NCI-H226 (cell line): ENCODE measurements at regions not wholly inside any gene's neighbourhood (a gene's known extent, or its start where the extent isn't known, plus 50 kb on each side); places are given as distances from the start of the nearest gene placed in this dataset.
"Not testable (repeated sequence)": the region's sequence is repeated elsewhere in the genome, so short reads cannot be mapped to it uniquely, and the experiment has no call there.

ENCODE experiments used
- DNase-seq: peaks from one replicate; pipeline ENCODE4 v3.0.0-alpha.2; 2015

DNA sequence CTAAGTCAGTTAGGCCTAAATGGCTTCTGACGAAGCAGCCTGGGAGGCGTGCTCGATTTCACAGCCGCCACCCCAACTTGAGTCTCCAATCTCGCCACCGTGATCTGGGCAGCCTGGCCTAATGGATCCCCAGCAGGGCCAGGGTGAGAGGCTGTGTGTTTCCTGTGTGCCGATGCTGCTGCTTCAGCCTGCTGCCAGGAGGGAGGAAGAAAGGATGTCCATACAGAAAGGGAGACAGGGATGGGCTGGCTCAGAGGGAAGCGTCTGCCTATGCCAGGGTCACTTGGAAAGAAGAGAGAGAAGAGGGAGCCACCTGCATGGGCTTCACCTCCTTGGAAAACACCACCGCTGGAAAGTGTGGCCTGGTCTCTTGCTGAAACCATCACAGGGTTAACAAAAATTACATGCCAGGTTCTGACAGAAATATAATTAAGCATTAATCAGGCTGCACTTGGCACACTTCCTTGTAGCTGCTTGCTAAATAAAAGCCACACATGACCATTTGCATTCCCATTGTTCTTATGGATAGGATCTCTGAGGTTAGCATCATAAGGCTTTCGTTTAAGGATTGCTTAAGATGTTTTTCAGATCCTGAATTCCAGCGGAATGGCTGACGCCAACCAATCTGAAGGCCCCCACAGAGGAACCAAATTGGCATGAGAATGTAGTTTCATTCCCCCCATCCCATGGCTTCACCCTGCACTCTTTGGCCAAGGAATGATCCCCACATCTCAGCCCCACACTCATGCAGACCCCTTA lies 108.8 kb upstream of the SLC1A4 start:
- DNase-seq, result no peak

DNA sequence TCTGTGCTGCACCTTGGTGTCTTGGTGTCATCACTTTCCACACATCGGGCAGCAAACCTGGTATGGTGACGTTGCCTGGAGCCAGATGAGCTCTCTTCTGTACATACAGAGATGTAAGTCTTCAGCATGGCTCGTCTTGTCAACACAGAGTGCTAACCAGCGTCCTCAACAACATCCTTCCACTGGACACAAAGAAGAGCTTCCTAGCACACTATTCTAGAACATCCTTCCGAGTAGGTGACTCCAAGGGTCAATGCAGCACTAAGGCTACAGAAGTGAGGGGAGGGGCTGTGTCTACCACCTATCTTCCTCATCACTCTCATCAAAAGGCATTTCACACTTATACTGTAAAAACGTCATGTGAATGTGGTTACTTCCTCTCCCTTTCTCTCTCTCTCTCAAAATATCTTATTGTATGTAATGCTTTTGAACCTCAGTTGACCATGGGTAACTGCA lies 108.1 kb upstream of the SLC1A4 start:
- DNase-seq, result no peak

DNA sequence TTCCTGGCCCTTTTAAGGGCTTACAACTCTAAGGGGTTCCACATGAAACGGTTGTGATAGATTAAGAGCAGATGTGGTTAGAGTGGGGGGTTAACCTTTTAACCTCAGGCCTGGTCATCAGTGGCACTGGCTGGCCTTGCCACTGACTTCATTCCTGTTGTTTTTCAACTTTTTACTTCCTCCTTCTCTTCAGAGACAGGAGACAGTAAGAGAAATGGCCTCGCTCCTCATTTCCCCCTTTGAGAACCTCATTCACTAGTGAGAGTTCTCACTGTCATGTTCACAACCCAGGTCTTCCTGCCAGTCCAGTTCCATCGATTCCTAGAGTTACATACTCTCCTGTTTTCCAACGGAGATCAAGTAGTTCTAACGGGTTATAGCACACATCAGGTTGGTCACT lies 101.6 kb upstream of the SLC1A4 start:
- DNase-seq, result no peak

DNA sequence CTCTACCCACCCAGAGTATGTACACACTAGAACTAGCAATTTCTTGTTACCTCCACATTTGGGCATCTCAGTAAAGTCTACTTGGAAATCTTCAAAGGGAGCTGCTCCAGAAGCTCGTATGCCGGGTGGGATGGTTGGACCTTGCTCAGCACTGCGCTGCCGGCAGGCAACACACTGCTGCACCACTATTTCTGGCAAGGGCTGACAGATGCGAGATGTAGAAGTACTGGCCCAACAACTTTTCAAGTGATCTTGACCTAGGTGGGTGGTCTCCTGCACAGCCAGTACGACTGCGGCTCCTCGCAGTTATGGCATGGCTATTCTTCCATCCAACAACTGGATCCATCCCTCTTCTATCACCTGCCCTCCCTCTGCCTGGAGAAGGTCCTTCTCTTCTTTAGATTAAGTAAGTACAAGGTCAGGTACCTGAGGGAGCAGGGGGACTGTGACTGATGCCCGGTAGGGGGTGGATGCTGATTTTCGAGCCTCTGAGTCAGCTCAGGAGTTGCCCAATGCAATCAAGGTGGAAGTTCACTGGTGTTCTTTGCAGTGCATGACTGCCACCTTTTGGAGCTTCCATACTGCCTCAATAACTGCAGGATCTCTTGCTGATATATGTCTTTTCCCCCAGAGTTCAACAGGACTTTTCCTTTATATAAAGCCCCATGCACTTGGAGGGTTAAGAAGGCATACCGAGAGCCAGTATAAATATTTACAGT lies 100.4 kb upstream of the SLC1A4 start:
- DNase-seq, result peak; percentile 32

DNA sequence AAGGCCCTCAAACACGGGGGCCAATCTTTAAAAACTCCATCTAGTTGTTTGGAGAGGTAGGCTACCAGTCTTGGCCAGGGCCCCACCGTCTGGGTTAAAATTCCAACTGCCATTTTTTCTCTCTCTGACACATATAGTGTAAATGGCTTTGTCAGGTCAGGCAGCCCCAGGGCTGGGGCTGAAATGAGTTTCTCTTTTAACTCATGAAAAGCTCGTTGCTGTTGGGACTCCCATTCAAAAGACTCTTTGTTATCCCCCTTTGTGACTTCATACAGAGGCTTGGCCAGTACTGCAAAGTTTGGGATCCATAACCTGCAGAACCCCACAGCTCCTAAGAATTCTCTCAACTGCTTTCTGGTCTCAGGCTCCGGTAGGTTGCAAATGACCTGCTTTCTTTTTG lies 99.4 kb upstream of the SLC1A4 start:
- no peak for DNase-seq

DNA sequence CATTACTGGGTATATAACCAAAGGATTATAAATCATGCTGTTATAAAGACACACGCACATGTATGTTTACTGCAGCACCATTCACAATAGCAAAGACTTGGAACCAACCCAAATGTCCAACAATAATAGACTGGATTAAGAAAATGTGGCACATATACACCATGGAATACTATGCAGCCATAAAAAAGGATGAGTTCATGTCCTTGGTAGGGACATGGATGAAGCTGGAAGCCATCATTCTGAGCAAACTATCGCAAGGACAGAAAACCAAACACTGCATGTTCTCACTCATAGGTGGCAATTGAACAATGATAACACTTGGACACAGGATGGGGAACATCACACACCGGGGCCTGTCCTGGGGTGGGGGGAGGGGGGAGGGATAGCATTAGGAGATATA lies 92.6 kb upstream of the SLC1A4 start:
- not testable (repeated sequence) for DNase-seq

DNA sequence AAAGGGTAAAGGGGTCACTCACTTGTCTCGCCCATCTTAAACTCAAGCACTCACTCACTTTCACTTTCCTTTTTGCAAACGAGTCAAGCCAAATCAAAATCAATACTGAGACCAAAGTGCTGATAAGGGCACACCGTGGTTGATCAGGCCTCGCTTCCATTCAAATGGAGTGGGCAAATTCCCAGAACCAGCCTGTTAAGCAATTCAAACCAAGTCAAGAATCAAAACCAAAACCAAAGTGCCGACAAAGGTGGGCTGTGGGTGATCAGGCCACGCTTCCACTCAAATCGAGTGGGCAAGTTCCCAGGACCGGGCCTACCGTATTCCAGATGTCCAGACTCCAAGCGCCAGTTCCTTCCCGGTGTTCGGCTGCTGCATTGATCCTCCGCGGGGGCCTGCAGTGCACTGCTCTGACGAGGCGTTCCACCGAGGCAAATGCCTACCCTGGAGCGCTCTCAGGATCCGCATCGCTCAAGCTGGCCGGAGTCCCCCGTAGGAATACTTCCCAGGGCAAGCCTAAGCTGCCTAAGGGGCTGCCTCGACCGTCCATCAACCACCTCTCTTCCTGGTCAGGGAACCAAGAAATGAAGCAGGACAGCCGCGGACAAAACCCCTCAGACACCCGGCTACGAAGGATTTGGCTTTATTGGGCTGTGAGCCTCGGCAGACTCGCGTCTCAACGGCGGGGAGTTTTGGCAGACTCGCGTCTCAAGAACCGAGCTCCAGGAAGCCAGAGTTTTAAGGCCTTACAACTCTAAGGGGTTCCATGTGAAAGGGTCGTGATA lies 89.9 kb upstream of the SLC1A4 start:
- no peak for DNase-seq

DNA sequence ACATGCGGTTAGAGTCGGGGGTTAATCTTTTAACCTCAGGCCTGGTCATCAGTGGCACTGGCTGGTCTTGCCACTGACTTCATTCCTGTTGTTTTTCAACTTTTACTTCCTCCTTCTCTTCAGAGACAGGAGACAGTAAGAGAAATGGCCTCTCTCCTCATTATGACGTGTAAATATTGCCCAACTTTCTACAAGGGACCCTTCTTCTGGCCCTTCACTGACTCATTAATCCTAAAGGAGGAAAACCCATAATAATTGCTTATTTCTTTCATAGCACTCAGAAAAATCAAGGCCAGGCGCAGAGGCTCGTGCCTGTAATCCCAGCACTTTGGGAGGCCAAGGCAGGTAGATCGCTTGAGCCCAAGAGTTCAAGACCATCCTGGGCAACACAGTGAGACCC lies 89.3 kb upstream of the SLC1A4 start:
- DNase-seq, result not testable (repeated sequence)

DNA sequence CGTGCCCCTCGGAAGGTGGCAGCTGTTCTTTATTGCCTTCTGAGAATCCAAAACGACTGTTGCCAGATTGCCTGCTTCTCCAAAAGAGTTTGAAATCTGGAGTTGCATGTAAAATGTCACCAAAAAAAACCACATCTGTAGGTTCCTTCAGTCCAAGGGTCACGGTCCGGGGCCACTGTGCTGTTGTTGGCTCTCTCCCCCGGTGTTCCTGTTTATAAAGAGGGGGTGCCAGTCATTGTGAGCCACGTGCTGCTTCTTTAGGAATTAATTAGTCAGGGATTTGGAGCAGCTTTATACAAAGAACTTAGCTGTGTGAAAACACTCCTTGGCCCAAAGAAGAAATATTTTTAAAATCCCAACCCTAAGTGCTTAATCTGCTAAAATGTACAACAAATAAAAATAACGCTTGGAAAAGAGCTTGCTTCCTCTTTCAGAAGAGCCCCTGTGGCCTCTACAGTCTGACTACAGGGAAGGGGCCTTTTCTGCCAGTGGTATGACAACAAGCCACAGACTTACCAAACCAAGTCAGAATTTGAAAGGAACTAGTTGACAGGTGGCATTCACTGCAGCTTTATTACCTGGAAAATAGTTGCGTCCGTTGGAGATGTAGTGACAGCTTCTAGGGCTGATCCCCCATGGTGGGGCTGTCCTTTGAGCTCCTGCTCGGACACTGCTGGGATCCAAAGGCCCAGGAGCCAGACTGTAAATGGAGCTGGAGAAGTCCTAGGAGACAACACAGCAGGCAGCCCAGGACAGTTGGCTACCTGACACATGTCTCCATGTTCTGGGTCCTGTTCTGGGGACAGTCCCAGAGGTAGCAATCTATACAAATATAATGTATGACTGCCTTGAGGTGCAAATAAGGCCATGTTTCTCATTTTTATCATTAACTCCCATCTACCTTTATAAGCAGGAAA lies 84.5 kb upstream of the SLC1A4 start:
- DNase-seq, result no peak

DNA sequence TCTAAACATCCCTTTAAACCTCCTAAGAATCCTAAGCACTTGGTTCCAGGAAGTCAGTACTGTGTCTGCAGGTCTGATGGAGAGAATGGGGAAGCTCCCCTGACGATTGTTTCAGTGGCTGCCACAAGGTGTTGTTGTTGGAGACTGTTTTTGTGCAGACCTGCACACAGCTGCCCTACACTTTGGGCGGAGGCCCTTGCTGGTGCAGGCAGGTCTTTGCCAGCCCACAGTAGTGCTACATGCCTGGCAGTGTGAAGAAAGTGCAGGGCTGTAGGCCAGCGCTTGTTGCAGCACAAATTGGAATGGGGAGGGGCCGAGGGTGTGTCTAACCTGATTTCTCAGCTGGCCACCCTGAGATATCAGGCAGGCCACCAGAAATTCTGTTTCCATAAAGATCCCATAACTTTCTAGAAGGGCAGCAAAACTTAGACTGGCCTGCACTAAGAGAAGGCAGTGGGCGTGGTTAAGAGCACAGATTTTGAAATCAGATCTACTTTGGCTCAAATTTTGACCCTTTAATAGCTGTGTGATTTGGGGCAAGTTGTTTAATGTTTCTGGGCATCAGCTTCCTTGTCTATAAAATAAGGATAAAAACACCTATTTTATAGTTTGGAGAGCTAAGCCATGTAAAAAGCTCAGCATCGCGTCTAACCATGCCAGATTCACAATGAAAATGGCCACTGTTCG lies 83.7 kb upstream of the SLC1A4 start:
- no peak for DNase-seq

DNA sequence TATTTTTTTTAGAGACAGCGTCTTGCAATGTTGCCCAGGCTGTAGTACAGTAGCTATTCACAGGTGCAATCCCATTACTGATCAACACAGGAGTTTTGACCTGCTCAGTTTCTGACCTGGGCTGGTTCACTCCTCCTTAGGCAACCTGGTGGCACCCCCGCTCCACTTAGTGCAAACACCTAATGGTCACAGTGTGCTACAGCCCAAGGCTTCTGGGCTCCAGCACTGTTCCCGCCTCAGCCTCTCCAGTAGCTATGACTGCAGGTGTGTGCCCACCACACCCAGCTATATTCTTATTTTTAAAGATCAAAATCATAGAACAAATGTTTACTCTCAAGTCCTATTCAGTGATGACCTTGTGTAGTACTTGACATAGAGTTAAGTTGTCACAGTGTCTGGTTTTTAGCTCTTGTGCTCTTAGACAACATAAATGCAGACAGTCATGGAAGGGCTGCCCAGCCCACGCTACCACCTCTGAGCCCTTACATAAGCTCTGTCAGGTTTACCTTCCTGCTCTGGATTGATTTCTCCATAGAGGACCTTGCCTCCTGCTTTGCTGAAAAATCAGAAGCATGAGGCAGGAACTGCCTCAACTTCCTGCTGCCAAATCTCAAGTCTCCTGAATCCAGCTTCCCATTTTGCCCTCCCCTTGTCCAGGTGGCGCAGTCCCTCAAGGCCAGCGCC lies 82.2 kb upstream of the SLC1A4 start:
- DNase-seq, result no peak

DNA sequence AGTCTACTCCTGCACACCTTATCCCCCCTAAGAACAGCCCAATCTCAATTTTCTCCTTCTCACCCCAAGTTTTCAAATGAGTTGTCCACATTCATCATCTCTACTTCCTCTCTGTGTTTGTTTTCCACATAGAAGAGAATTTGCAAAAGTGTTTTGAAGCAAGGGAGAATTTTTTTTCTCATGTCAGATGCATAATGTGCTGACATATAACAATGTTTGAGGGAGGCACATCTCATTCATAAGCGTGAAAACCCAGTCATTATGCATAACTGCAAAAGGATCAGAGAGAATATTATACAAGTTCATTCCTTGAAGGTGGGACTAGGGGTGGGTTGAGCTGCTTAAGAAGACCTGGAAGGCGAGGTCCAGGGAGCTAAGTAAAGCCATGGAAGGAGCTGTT lies 80.8 kb upstream of the SLC1A4 start:
- no peak for DNase-seq

DNA sequence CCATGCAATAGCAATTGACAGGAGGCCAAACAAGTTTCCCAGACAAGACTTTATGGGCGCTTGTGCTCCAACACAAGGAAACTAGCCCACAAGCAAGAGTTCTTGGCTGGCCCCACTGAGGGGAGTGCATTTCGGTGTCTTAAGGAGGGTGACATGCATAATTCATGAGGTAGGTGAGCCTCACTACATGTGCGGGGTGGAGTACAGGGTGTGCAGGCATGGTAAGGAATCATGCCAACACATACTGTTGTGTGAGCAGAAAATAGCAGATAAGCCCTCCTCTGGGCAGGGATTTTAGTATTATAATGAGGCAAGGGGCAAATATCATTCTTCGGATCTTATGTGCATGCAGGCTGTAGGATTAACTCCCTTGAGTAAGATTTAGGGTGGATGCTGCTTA lies 78.7 kb upstream of the SLC1A4 start:
- DNase-seq, result no peak

DNA sequence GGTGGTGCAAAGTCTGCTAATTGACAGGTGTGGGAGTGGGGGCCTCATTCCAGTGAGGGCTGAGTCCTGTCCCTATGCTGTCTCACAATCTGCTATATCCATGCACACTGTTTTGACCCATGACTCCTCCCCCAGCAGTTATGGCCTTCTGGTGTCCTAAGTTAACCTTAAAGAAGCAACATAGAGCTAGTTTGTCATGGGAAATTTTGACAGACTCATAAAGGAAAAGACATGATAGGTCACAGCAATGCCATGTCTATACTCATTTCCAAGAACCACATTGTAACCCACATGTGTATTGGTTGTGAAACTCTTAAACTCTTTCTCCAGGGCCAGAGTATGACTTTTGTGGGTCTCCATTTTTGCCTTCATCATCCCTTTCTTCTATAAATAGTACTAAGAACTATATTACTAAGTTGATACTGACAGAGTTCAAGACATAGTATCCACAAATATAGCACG lies 78.2 kb upstream of the SLC1A4 start:
- DNase-seq, result no peak

DNA sequence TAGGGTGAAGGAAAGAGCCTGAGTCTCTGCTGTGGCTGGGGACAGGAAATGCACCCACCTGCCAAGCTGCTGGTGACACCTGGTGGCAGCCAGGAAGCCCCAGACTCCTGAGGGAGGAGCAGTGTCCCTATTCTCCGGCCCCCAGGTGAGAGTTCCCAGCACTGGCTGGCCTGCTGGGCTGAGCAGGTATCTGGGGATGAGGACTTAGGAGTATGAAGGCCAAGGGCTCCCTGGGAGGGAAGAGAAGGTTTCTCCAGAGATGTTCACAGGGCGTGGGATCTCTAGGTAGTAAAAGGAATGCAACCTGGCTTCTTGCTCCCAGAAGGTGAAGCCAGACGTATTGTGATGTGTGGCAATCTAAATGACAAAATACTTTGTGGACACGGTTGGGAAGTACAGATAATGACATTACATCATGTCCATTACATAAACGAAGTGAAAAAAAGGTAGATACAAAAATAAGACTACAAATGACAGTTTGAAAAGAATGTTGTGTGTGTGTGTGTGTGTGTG lies 75.8 kb upstream of the SLC1A4 start:
- no peak for DNase-seq

DNA sequence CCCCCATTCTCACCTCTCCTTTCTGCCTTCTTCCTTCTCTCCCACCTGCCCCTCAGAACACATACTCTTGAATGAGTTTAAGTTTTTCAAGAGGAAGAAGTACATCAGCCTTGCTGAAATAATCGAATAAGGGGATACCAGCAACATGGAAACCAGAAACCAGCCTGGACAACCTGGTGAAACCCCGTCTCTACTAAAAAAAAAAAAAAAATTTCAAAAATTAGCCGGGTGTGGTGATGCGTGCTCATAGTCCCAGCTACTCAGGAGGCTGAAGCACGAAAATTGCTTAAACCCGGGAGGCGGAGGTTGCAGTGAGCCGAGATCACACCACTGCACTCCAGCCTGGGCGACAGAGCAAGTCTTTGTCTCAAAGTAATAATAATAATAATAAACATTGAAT lies 75.0 kb upstream of the SLC1A4 start:
- DNase-seq, result no peak

DNA sequence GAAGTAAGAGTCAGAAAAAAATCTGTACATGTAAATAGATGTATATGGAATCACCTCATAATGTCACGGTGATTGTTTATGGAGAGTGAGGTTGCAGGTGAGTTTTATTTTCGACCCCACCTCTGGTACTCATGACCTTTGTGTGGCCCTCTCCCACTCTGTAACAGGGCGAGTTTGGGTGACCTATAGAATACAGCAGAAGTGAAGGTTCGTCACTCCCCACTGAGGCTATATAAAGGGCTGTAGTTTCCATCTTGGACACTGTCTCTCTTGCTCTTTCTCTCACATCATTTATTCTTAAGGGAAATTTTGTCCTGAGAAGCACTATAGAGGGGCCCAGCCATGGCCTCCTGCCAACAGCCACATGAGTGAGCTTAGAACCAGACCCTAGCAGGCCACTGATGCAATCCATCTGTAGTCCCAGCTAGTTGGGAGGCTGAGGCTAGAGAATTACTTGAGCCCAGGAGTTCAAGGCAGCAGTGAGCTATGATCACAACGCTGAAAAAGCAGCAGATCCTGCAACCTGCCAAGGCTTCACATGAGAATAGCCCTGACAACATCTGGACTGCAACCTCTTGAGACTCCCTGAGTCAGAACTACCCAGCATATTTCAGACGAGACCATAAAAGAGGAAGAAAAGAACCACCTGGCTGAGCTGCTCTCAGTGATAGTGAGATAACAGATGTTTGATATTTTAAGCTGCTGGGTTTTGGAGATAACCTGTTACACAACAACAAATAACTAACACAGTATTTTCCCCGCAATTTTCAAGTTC lies 74.3 kb upstream of the SLC1A4 start:
- no peak for DNase-seq

DNA sequence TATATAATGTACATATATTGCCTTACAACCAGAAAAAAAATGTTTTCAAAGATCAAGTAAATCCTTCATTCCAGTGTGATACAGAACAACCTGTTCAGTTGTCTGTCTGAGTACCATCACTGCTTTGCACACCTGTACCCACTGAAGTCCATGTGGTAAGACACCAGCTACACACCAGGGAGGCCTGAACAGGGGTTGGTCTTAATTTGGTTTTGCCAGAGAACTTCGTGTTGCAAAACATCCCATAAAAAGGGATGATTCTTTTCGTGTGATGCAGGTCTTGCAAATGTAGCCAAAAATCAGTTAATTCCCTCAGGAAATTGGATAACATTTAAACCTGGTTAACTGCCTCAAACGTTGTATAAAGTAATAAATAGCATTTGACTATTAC lies 73.7 kb upstream of the SLC1A4 start:
- DNase-seq, result no peak

DNA sequence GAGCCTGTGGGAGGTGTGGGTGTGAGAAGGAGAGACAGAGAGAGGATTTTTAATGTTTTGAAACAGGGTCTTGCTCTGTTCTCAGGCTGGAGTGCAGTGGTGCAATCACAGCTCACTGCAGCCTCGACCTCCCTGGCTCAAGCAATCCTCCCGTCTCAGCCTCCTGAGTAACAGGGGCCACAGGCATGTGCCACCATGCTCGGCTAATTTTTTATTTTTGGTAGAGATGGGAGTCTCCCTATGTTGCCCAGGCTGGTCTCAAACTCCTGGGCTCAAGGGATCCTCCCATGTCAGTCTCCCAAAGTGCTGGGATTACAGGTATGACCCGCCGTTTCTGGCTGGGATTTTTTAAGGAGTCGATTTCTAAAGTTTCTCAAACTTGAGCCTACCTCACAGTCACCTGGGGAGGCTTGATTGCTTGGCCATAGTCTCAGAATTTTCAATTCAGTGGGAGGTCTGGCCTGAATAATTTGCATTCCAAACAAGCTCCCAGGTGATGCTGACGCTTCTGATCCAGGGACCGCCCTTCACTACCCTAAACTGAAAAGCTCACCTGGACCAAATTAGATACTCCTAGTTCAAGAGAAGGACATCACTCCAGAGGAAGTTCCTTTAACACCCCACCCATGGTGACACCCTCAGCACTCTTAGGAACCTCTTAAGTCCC lies 70.8 kb upstream of the SLC1A4 start:
- DNase-seq, result no peak

DNA sequence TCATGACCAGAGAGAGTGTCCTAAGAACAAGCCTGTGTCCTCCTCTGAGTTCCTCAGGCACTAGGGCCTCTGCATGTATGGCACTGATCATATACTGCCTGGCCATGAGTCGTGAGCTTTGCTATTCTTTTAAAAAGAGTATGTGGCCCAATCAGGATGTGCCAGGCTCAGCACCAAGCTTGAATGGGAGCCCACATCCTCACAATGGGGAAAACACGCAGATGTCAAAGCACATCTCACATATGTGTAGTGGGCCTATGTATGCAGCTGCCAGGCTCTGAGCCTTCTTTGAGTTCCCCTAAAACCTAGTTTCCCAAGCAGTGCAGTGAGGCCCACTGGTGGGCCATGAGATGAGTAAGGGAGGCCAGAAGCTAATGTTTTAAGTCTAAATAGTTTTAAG lies 69.9 kb upstream of the SLC1A4 start:
- no peak for DNase-seq
